ENCODE measurements at regions not wholly inside any gene's neighbourhood (a gene's known extent, or its start where the extent isn't known, plus 50 kb on each side); places are given as distances from the start of the nearest gene placed in this dataset.
"Not testable (repeated sequence)": the region's sequence is repeated elsewhere in the genome, so short reads cannot be mapped to it uniquely, and the experiment has no call there.

DNA sequence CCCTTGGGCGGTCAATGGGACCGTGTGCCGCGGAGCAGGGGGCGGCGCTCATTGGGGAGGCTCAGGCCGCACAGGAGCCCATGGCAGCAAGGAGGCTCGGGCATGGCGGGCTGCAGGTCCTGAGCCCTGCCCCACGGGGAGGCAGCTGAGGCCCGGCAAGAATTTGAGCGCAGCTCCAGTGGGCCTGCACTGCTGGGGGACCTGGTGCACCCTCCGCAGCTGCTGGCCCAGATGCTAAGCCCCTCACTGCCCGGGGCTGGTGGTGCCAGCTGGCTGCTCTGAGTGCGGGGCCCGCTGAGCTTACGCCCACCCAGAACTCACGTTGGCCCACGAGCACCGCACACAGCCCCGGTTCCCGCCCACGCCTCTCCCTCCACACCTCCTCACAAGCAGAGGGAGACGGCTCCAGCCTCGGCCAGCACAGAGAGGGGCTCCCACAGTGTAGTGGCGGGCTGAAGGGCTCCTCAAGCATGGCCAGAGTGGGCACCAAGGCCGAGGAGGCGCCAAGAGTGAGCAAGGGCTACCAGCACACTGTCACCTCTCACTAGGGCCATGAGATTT is 141.1 kb upstream of the OR13F1 start:
- ChIA-PET POLR2A (ENCODE audit: unreplicated experiment) (no interaction called here), CTCF (no interaction called here)
- H2AFZ ChIP-seq (ENCODE audit: low read length) = no peak overlapping the region
- H3F3A ChIP-seq (ENCODE audit: low read length, unreplicated experiment) = no peaks in the 10 kb centered on the region
- H3K9ac ChIP-seq (ENCODE audit: low read length) = no peak overlapping the region
- H3K4me3 ChIP-seq (ENCODE audit: low read length) = no peak overlapping the region
- H3K36me3 ChIP-seq (ENCODE audit: low read depth, low read length) = no peaks in the 10 kb centered on the region
- no TSS peak for BruUV-seq (replicated peaks)
- intact Hi-C loops (cut with micrococcal nuclease) = no loop called here
- no peaks in the 10 kb centered on the region for H3K79me2 ChIP-seq (ENCODE audit: low read length)
- TF ChIP-seq EZH2phosphoT487 (IDR thresholded peaks at IDR 0.05; ENCODE audit: borderline replicate concordance, low read length) = no peak
- TF ChIP-seq EZH2 (IDR thresholded peaks at IDR 0.05; ENCODE audit: low read length, unreplicated experiment) = no peak
- TF ChIP-seq, protein P1, sequence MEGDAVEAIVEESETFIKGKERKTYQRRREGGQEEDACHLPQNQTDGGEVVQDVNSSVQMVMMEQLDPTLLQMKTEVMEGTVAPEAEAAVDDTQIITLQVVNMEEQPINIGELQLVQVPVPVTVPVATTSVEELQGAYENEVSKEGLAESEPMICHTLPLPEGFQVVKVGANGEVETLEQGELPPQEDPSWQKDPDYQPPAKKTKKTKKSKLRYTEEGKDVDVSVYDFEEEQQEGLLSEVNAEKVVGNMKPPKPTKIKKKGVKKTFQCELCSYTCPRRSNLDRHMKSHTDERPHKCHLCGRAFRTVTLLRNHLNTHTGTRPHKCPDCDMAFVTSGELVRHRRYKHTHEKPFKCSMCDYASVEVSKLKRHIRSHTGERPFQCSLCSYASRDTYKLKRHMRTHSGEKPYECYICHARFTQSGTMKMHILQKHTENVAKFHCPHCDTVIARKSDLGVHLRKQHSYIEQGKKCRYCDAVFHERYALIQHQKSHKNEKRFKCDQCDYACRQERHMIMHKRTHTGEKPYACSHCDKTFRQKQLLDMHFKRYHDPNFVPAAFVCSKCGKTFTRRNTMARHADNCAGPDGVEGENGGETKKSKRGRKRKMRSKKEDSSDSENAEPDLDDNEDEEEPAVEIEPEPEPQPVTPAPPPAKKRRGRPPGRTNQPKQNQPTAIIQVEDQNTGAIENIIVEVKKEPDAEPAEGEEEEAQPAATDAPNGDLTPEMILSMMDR (conservative IDR thresholded peaks at IDR 0.05; ENCODE audit: low read depth, low read length) = no peak
- H3K9me2 ChIP-seq (replicated peaks; ENCODE audit: low read length) = no peaks in the 10 kb centered on the region
- no peak overlapping the region for H3K4me2 ChIP-seq (ENCODE audit: low read length)
- no peaks in the 10 kb centered on the region for H3K9me3 ChIP-seq (ENCODE audit: low read length)
- no peak overlapping the region for H3K27ac ChIP-seq (ENCODE audit: low read length)
- DNase-seq (no peak), ATAC-seq (no peak)
- no peaks in the 10 kb centered on the region for H3K4me1 ChIP-seq (ENCODE audit: insufficient read depth, low read length)
- no peaks in the 10 kb centered on the region for H3K27me3 ChIP-seq (ENCODE audit: low read length)
- no peaks in the 10 kb centered on the region for H4K20me1 ChIP-seq (ENCODE audit: low read length)

GRCh38 chr9:104367507-104367906 is 136.6 kb upstream of the OR13F1 start:
- intact Hi-C loops (cut with micrococcal nuclease) = no loop called here
- ATAC-seq (peak; percentile 49), DNase-seq (peak; percentile 10)
- TF ChIP-seq EZH2phosphoT487 (IDR thresholded peaks at IDR 0.05; ENCODE audit: borderline replicate concordance, low read length) = no peak
- no peak for TF ChIP-seq EZH2 (IDR thresholded peaks at IDR 0.05; ENCODE audit: low read length, unreplicated experiment)
- TF ChIP-seq, protein P1 (conservative IDR thresholded peaks at IDR 0.05; ENCODE audit: low read depth, low read length) = no peak
- CTCF ChIA-PET = no interaction called here
- Histone ChIP-seq H3K4me2 (ENCODE audit: low read length) (no peak overlapping the region), H3K36me3 (ENCODE audit: low read depth, low read length) (no peaks in the 10 kb centered on the region), H3K9ac (ENCODE audit: low read length) (no peak overlapping the region), H3K9me3 (ENCODE audit: low read length) (no peaks in the 10 kb centered on the region), H3K4me3 (ENCODE audit: low read length) (no peak overlapping the region), H3K79me2 (ENCODE audit: low read length) (no peaks in the 10 kb centered on the region), H3F3A (ENCODE audit: low read length, unreplicated experiment) (no peaks in the 10 kb centered on the region), H3K9me2 (replicated peaks; ENCODE audit: low read length) (no peaks in the 10 kb centered on the region), H3K4me1 (ENCODE audit: insufficient read depth, low read length) (no peaks in the 10 kb centered on the region), H3K27ac (ENCODE audit: low read length) (no peak overlapping the region), H3K27me3 (ENCODE audit: low read length) (no peaks in the 10 kb centered on the region), H2AFZ (ENCODE audit: low read length) (no peak overlapping the region), H4K20me1 (ENCODE audit: low read length) (no peaks in the 10 kb centered on the region)
- POLR2A ChIA-PET (ENCODE audit: unreplicated experiment) = no interaction called here
- BruUV-seq (replicated peaks) = no TSS peak

DNA sequence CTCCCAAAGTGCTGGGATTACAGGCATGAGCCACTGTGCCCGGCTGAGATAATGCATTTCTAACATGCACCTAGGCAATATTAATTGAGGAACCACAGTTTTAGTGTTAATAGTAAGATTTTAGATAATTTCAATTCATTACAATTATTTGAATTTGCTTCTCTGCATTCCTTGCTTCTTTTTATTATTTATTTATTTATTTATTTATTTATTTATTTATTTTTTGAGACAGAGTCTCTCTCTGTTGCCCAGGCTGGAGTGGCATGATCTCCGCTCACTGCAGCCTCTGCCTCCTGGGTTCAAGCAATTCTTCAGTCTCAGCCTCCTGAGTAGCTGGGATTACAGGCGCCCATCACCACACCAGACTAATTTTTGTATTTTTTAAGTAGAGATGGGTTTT is 135.7 kb upstream of the OR13F1 start:
- ATAC-seq; H3K9me3 ChIP-seq (ENCODE audit: low read length); H3K4me1 ChIP-seq (ENCODE audit: insufficient read depth, low read length); H3K79me2 ChIP-seq (ENCODE audit: low read length); H4K20me1 ChIP-seq (ENCODE audit: low read length); H3K27me3 ChIP-seq (ENCODE audit: low read length); H2AFZ ChIP-seq (ENCODE audit: low read length); H3K9ac ChIP-seq (ENCODE audit: low read length); H3K4me2 ChIP-seq (ENCODE audit: low read length); intact Hi-C loops (cut with micrococcal nuclease); BruUV-seq (replicated peaks); H3K4me3 ChIP-seq (ENCODE audit: low read length); DNase-seq; H3K36me3 ChIP-seq (ENCODE audit: low read depth, low read length); CTCF ChIA-PET; H3K27ac ChIP-seq (ENCODE audit: low read length); H3F3A ChIP-seq (ENCODE audit: low read length, unreplicated experiment); POLR2A ChIA-PET (ENCODE audit: unreplicated experiment); H3K9me2 ChIP-seq (replicated peaks; ENCODE audit: low read length): not testable (repeated sequence)

All from PC-3 (cell line).